ENCODE measurements at regions not wholly inside any gene's neighbourhood (a gene's known extent, or its start where the extent isn't known, plus 50 kb on each side); places are given as distances from the start of the nearest gene placed in this dataset.

DNA sequence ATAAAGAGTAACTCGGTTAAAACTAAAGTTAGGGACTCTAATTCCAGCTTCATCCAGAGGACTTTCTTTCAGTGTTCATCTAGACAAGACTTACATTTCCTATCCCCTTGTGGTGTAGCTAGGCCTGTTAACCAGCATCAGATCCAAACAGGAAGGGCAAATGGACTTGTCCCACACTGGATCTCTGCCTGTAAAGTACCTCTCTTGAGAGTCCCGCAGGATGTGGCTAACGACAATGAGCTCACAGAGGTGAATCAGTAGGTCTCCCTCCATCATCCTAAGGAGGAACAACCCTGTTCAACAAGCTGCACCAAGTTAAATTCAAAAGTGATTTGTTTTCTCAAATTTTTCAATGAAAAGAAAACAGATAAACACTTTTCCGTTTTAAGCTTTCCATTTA lies 412.3 kb upstream of the RGPD4 start:
- TF ChIP-seq CTCF (IDR thresholded peaks at IDR 0.05) (no peak), POLR2AphosphoS5 (IDR thresholded peaks at IDR 0.05) (no peak)
